Adrenal gland (tissue), 9 donors: ENCODE measurements at regions not wholly inside any gene's neighbourhood (a gene's known extent, or its start where the extent isn't known, plus 50 kb on each side); places are given as distances from the start of the nearest gene placed in this dataset.
"Not testable (repeated sequence)": the region's sequence is repeated elsewhere in the genome, so short reads cannot be mapped to it uniquely, and the experiment has no call there.

Experiments
- DNase-seq, 7 donors: peaks; one replicate each; pipeline ENCODE4 v3.0.0-alpha.2; 2019 to 2020
- H3K27ac ChIP-seq, 5 donors: fragments of 200-600 bp; sonication (generic) in 4 of 5; 1 replicate in 3 of 5; 2 replicates in 2 of 5; pipeline versions ENCODE4 v1.5.1 to v1.8.0; 2016 to 2020; ENCODE audit warnings: mild to moderate bottlenecking in 1 of 5
- H3K27me3 ChIP-seq: fragments of 200-600 bp; 2 replicates; pipeline ENCODE4 v1.8.0; 2021
- H3K36me3 ChIP-seq, 2 donors: fragments of 200-600 bp; replicated peaks in 1 of 2; 1 replicate in 1 of 2; 2 replicates in 1 of 2; pipeline versions ENCODE4 v1.5.1 to v1.8.0; 2018 to 2022
- H3K4me1 ChIP-seq, 2 donors: fragments of 200-600 bp; replicated peaks in 1 of 2; 1 replicate in 1 of 2; 2 replicates in 1 of 2; pipeline versions ENCODE4 v1.5.1 to v1.8.0; 2018 to 2021
- H3K4me3 ChIP-seq, 4 donors: fragments of 200-600 bp; sonication (generic) in 3 of 4; one replicate each; pipeline ENCODE4 v1.5.1; 2016 to 2018
- H3K9me3 ChIP-seq, 3 donors: fragments of 200-600 bp; sonication (generic) in 1 of 3; replicated peaks in 1 of 3; 1 replicate in 2 of 3; 2 replicates in 1 of 3; pipeline versions ENCODE4 v1.5.1 to v1.8.0; 2016 to 2021
- CTCF ChIP-seq, 6 experiments: fragments of 450-650 bp in 4 of 6; fragments of 200-600 bp in 2 of 6; sonication (generic) in 1 of 6; IDR thresholded peaks; 1 replicate in 5 of 6; 2 replicates in 1 of 6; pipeline versions ENCODE4 v1.5.1 to v1.8.0; 2016 to 2021; ENCODE audit warnings: antibody characterized with exemption in 6 of 6, mild to moderate bottlenecking in 2 of 6, moderate library complexity in 1 of 6
- POLR2A ChIP-seq, 2 donors: fragments of 450-650 bp; IDR thresholded peaks; one replicate each; pipeline ENCODE4 v1.6.1; 2017; ENCODE audit warnings: antibody characterized with exemption in 2 of 2, mild to moderate bottlenecking in 2 of 2, moderate library complexity in 1 of 2
- WGBS, 4 donors: extraction: QIAGEN DNeasy Blood & Tissue Kit in 2 of 4; methylation state at CpG; one replicate each; pipeline versions ENCODE4 v1.1.5 to v1.1.7; 2013 to 2017; 5-methylcytosine and 5-hydroxymethylcytosine counted together
- intact Hi-C, 2 donors: fragments of 100-400 bp; cut with DNase I; formaldehyde crosslinking; loops; one replicate each; pipeline versions ENCODE4 v1.14.1 to v1.15.0; 2022 to 2023
- donor health status: healthy with polysubstance abuse.
- donor health status: Bipolar disorder and iron deficiency.
- donor health status: DM: yes; HTN: yes; CAD: no.
- donor health status: DM: no; HTN: no; CAD: no.
- donor health status: DM: no; HTN: no; CAD: no.

GRCh38 chr3:23130406-23130805 is 72.7 kb upstream of the UBE2E2 start:
- intact Hi-C loops: no loop called here
- H3K27ac ChIP-seq: no peak overlapping the region
- no peak overlapping the region for H3K4me3 ChIP-seq
- no peak for TF ChIP-seq CTCF (IDR thresholded peaks at IDR 0.05)
- no peak for TF ChIP-seq POLR2A (IDR thresholded peaks at IDR 0.05)
- no peaks in the 10 kb centered on the region for H3K9me3 ChIP-seq
- no peaks in the 10 kb centered on the region for H3K36me3 ChIP-seq
- no peaks in the 10 kb centered on the region for H3K27me3 ChIP-seq
- WGBS, 4 donors: 78 to 90% (median 86%) methylated on average over 4 of the region's 4 CpGs
- no peak for DNase-seq
- H3K4me1 ChIP-seq: no peaks in the 10 kb centered on the region

GRCh38 chr3:23135026-23135785 is 67.9 kb upstream of the UBE2E2 start:
- DNase-seq: no peak
- 79 to 93% (median 86%) methylated on average over 12 of the region's 12 CpGs for WGBS, 4 donors
- H3K36me3 ChIP-seq: no peaks in the 10 kb centered on the region
- no peaks in the 10 kb centered on the region for H3K9me3 ChIP-seq
- intact Hi-C loops: no loop called here
- no peak overlapping the region for H3K27ac ChIP-seq
- no peaks in the 10 kb centered on the region for H3K4me1 ChIP-seq
- H3K27me3 ChIP-seq: no peaks in the 10 kb centered on the region
- no peak overlapping the region for H3K4me3 ChIP-seq
- TF ChIP-seq CTCF (IDR thresholded peaks at IDR 0.05) (no peak), POLR2A (IDR thresholded peaks at IDR 0.05) (no peak)

- Histone ChIP-seq H3K4me3 (no peak overlapping the region), H3K9me3 (no peaks in the 10 kb centered on the region), H3K4me1 (no peaks in the 10 kb centered on the region), H3K27me3 (no peaks in the 10 kb centered on the region), H3K36me3 (no peaks in the 10 kb centered on the region), H3K27ac (no peak overlapping the region)
- intact Hi-C loops: no loop called here
- no peak for TF ChIP-seq CTCF (IDR thresholded peaks at IDR 0.05)
- no peak for TF ChIP-seq POLR2A (IDR thresholded peaks at IDR 0.05)
- WGBS, 4 donors: 85 to 89% (median 86%) methylated on average over 2 of the region's 2 CpGs
- DNase-seq: no peak
Measured at GRCh38 chr3:23136054-23136453, 67.1 kb upstream of the UBE2E2 start.

GRCh38 chr3:23144051-23144450 is 59.1 kb upstream of the UBE2E2 start:
- WGBS, 4 donors: 62 to 72% (median 68%) methylated on average over 2 of the region's 2 CpGs
- intact Hi-C loops, DNase-seq, H3K27me3 ChIP-seq, H3K4me3 ChIP-seq, H3K9me3 ChIP-seq, H3K27ac ChIP-seq, H3K36me3 ChIP-seq, H3K4me1 ChIP-seq: not testable (repeated sequence)

- no peaks in the 10 kb centered on the region for H3K9me3 ChIP-seq
- no peaks in the 10 kb centered on the region for H3K27me3 ChIP-seq
- H3K4me3 ChIP-seq: no peak overlapping the region
- H3K36me3 ChIP-seq: no peaks in the 10 kb centered on the region
- intact Hi-C loops: no loop called here
- no peak overlapping the region for H3K27ac ChIP-seq
- TF ChIP-seq CTCF (IDR thresholded peaks at IDR 0.05): no peak
- TF ChIP-seq POLR2A (IDR thresholded peaks at IDR 0.05): no peak
- DNase-seq: no peak
- 72 to 78% (median 74%) methylated on average over 2 of the region's 2 CpGs for WGBS, 4 donors
- H3K4me1 ChIP-seq: no peaks in the 10 kb centered on the region
Measured at GRCh38 chr3:23146163-23146562, 57.0 kb upstream of the UBE2E2 start.
